A673 (cell line): ENCODE measurements at regions not wholly inside any gene's neighbourhood (a gene's known extent, or its start where the extent isn't known, plus 50 kb on each side); places are given as distances from the start of the nearest gene placed in this dataset.

ENCODE experiments used
- BruUV-seq: library from RNA; stranded (reverse); fragments of 400-500 nt; replicated peaks from 2 replicates; lab custom pipeline; 2021; lab: Mats Ljungman, UMichigan
- CTCF ChIA-PET: fragments of 300-600 bp; sonication (Branson Sonifier 250); formaldehyde crosslinking; loops from one replicate; lab custom pipeline; 2022; ENCODE audit warnings: antibody characterized with exemption; lab: Charles Lee
- POLR2A ChIA-PET: fragments of 300-600 bp; sonication (Branson Sonifier 250); formaldehyde crosslinking; loops from one replicate; lab custom pipeline; 2022; ENCODE audit warnings: antibody characterized with exemption; ENCODE audit not compliant: low non-redundant PET; lab: Charles Lee
- DNase-seq: peaks from one replicate; pipeline ENCODE4 v3.0.0-alpha.2; 2015; ENCODE audit warnings: low spot score
- H3K27ac ChIP-seq: fragments of 200-600 bp; sonication (generic); 2 replicates; pipeline ENCODE4 v1.5.1; 2016; ENCODE audit warnings: mixed run types, low read depth, mild to moderate bottlenecking, mixed read lengths, antibody characterized with exemption, low read length; ENCODE audit not compliant: poor library complexity, severe bottlenecking
- H3K27me3 ChIP-seq: fragments of 200-600 bp; sonication (generic); replicated peaks from 2 replicates; pipeline ENCODE4 v1.6.1; 2017; ENCODE audit warnings: mixed run types, low read depth, mild to moderate bottlenecking, mixed read lengths, antibody characterized with exemption, low read length; ENCODE audit not compliant: insufficient read depth, poor library complexity
- H3K36me3 ChIP-seq: fragments of 200-600 bp; sonication (generic); 2 replicates; pipeline ENCODE4 v1.6.1; 2016; ENCODE audit warnings: mixed run types, mild to moderate bottlenecking, mixed read lengths, antibody characterized with exemption, low read length; ENCODE audit not compliant: insufficient read depth, poor library complexity, severe bottlenecking
- H3K4me1 ChIP-seq: fragments of 200-600 bp; sonication (generic); 2 replicates; pipeline ENCODE4 v1.6.1; 2017; ENCODE audit warnings: mixed run types, mild to moderate bottlenecking, mixed read lengths, antibody characterized with exemption, low read length; ENCODE audit not compliant: insufficient read depth, poor library complexity, severe bottlenecking
- H3K4me3 ChIP-seq: fragments of 200-600 bp; sonication (generic); 2 replicates; pipeline ENCODE4 v1.5.1; 2016; ENCODE audit warnings: low read depth, mixed run types, mild to moderate bottlenecking, mixed read lengths, low read length; ENCODE audit not compliant: poor library complexity, severe bottlenecking
- H3K9me3 ChIP-seq: fragments of 200-600 bp; sonication (generic); 2 replicates; pipeline ENCODE4 v1.6.1; 2016; ENCODE audit warnings: mixed run types, low read depth, mild to moderate bottlenecking, mixed read lengths, antibody characterized with exemption, low read length; ENCODE audit not compliant: poor library complexity, severe bottlenecking
- EZH2 ChIP-seq: fragments of 200-600 bp; sonication (generic); IDR thresholded peaks from 2 replicates; pipeline ENCODE4 v1.6.1; 2017; ENCODE audit warnings: borderline replicate concordance, low read depth, mild to moderate bottlenecking, mixed read lengths, antibody characterized with exemption, low read length; ENCODE audit not compliant: poor library complexity, severe bottlenecking
- intact Hi-C: fragments of 100-400 bp; cut with micrococcal nuclease; formaldehyde crosslinking; loops from one replicate; pipeline ENCODE4 v1.10.0; 2022; ENCODE audit not compliant: unreplicated experiment
- TF ChIP-seq, protein P1 (sequence below): fragments of 300-800, 200-600 bp; sonication (generic); conservative IDR thresholded peaks from 2 replicates; pipeline ENCODE4 v1.5.1; 2017; ENCODE audit warnings: low read depth, mild to moderate bottlenecking, antibody characterized with exemption, low read length, moderate library complexity, mixed read lengths

DNA sequence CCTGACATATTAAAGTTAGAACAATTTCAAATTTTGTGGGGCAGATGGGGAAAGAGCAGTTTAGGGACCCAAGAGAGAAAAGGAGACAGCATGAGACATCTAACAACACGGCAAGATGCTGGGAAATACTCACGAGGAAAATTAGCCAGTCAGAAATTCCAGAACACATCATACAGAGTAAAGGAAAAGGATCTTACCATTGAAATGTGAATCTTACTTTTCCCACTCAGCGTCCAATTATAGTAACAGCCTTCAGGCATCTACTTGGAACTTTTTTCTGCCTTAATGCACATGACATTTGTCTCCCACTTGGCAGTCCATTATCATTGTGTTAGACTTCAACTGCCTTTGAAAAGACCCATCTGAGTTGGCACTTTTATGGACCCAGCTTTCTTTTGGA lies 189.7 kb upstream of the SLC27A6 start:
- Histone ChIP-seq H3K4me3 (no peak overlapping the region), H3K36me3 (no peaks in the 10 kb centered on the region), H3K27me3 (no peaks in the 10 kb centered on the region), H3K27ac (no peak overlapping the region), H3K9me3 (no peaks in the 10 kb centered on the region), H3K4me1 (no peaks in the 10 kb centered on the region)
- ChIA-PET CTCF (no interaction called here), POLR2A (no interaction called here)
- intact Hi-C loops = no loop called here
- no peak for DNase-seq
- BruUV-seq = no TSS peak
- TF ChIP-seq, protein P1, sequence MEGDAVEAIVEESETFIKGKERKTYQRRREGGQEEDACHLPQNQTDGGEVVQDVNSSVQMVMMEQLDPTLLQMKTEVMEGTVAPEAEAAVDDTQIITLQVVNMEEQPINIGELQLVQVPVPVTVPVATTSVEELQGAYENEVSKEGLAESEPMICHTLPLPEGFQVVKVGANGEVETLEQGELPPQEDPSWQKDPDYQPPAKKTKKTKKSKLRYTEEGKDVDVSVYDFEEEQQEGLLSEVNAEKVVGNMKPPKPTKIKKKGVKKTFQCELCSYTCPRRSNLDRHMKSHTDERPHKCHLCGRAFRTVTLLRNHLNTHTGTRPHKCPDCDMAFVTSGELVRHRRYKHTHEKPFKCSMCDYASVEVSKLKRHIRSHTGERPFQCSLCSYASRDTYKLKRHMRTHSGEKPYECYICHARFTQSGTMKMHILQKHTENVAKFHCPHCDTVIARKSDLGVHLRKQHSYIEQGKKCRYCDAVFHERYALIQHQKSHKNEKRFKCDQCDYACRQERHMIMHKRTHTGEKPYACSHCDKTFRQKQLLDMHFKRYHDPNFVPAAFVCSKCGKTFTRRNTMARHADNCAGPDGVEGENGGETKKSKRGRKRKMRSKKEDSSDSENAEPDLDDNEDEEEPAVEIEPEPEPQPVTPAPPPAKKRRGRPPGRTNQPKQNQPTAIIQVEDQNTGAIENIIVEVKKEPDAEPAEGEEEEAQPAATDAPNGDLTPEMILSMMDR = no peak
- no peak for TF ChIP-seq EZH2

DNA sequence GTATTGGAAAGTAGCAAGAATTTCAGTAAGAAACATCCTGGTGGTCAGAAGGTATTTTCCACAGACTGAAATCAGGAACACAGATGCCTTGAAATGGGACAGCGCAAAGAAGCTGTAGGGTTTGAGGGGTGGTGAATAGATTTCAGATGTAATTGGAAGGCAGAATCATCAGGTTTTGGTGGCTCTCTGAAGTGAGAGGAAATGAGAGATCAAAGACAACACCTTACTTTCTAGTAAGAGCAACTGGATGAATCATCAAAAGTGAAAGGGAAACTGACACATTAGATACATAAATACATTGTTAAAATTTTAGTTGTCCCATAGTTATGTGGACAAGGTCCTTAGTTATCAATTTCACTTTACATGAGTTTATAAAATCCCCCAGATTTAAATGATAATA lies 188.2 kb upstream of the SLC27A6 start:
- Histone ChIP-seq H3K9me3 (no peaks in the 10 kb centered on the region), H3K4me3 (no peak overlapping the region), H3K27ac (no peak overlapping the region), H3K36me3 (no peaks in the 10 kb centered on the region), H3K4me1 (no peaks in the 10 kb centered on the region), H3K27me3 (no peaks in the 10 kb centered on the region)
- intact Hi-C loops = no loop called here
- TF ChIP-seq, protein P1 = no peak
- TF ChIP-seq EZH2 = no peak
- ChIA-PET POLR2A (no interaction called here), CTCF (no interaction called here)
- DNase-seq = no peak
- BruUV-seq = no TSS peak

DNA sequence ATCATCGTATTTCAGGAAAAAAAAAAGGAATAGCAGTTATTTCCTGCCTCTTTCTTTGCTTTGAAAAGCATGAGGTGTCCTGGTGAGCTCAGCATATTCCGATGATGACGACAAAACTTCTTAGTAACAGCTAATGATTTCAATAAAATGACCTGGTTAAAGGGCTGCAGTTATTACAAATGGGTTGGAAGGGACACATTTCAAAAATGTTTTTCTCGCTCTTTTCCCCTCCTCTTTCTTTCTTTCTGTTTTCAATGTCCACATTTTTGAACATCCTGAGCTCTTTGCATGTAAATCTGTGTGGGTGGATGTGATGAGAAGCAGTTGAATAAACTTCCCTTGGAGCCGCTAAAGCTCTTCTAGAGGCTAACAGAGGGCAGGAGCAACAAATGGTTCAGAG lies 186.8 kb upstream of the SLC27A6 start:
- CTCF ChIA-PET = no interaction called here
- no peak for TF ChIP-seq EZH2
- TF ChIP-seq, protein P1 = no peak

More for the DNA sequence above, 186.8 kb upstream of the SLC27A6 start:
- BruUV-seq = no TSS peak
- POLR2A ChIA-PET = no interaction called here
- DNase-seq = no peak
- intact Hi-C loops = no loop called here
- Histone ChIP-seq H3K27ac (no peak overlapping the region), H3K9me3 (no peaks in the 10 kb centered on the region), H3K4me3 (no peak overlapping the region), H3K27me3 (no peaks in the 10 kb centered on the region), H3K4me1 (no peaks in the 10 kb centered on the region), H3K36me3 (no peaks in the 10 kb centered on the region)
